Body of pancreas (tissue), 4 donors: ENCODE measurements at regions not wholly inside any gene's neighbourhood (a gene's known extent, or its start where the extent isn't known, plus 50 kb on each side); places are given as distances from the start of the nearest gene placed in this dataset.
"Not testable (repeated sequence)": the region's sequence is repeated elsewhere in the genome, so short reads cannot be mapped to it uniquely, and the experiment has no call there.

Source experiments
- ATAC-seq: fragments of 150-250 bp; one replicate; pipeline ENCODE4 v1.9.1; 2016
- DNase-seq, 4 donors: peaks; one replicate each; pipeline ENCODE4 v3.0.0-alpha.2; 2019
- H3K27ac ChIP-seq, 4 donors: fragments of 200-600 bp; sonication (generic); 1 replicate in 3 of 4; 2 replicates in 1 of 4; pipeline versions ENCODE4 v1.5.1 to v1.6.1; 2016 to 2019; ENCODE audit warnings: mild to moderate bottlenecking in 1 of 4, mixed read lengths in 1 of 4, moderate library complexity in 1 of 4
- H3K27me3 ChIP-seq, 2 donors: fragments of 200-600 bp; sonication (generic); one replicate each; pipeline ENCODE4 v1.6.0; 2016; ENCODE audit warnings: mild to moderate bottlenecking in 1 of 2
- H3K36me3 ChIP-seq, 2 donors: fragments of 200-600 bp; sonication (generic); replicated peaks in 1 of 2; 2 replicates each; pipeline ENCODE4 v1.5.1; 2016; ENCODE audit warnings: low read depth in 2 of 2; ENCODE audit not compliant: insufficient read depth in 1 of 2
- H3K4me1 ChIP-seq: fragments of 200-600 bp; sonication (generic); one replicate; pipeline ENCODE4 v1.6.0; 2016
- H3K4me3 ChIP-seq, 2 donors: fragments of 200-600 bp; sonication (generic); 1 replicate in 1 of 2; 2 replicates in 1 of 2; pipeline ENCODE4 v1.5.1; 2016 to 2019
- H3K9me3 ChIP-seq, 3 donors: fragments of 200-600 bp; sonication (generic); 1 replicate in 2 of 3; 2 replicates in 1 of 3; pipeline ENCODE4 v1.5.1; 2016
- POLR2A ChIP-seq, 3 donors: fragments of 450-650 bp; IDR thresholded peaks; one replicate each; pipeline ENCODE4 v1.6.1; 2016; ENCODE audit warnings: antibody characterized with exemption in 3 of 3, mild to moderate bottlenecking in 2 of 3
- WGBS, 2 donors: methylation state at CpG; one replicate each; pipeline ENCODE4 v1.1.5; 2017; 5-methylcytosine and 5-hydroxymethylcytosine counted together
- intact Hi-C: fragments of 100-400 bp; cut with DNase I; formaldehyde crosslinking; loops from one replicate; pipeline ENCODE4 v1.15.1; 2023
- TF ChIP-seq, protein P1 (sequence below), 7 experiments: fragments of 450-650 bp in 4 of 7; fragments of 200-600 bp in 3 of 7; sonication (generic) in 3 of 7; IDR thresholded peaks; one replicate each; pipeline ENCODE4 v1.5.1; 2016 to 2019; ENCODE audit warnings: antibody characterized with exemption in 7 of 7

DNA sequence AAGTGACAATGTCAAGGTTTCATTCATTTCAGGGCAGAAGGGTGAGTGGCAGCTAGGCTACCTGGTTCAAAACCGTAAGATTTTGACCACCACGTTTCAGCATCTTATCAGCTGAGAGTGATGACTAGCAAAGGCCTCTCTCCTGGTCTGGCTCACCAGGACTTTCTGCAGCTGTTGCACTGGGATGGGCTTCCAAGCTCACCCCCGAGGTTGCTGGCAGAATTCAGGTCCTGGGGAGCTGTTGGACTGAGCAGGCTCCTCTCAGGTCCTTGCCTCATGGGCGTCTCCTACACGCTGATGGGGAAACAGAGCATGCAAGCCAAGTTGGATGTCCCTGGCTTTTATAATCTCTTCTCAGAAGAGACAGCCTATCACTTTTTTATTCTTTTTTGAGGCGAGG, 88.8 kb upstream of the RNU6-1 start:
- ATAC-seq: no peak
- no peak overlapping the region for H3K27ac ChIP-seq
- no peaks in the 10 kb centered on the region for H3K27me3 ChIP-seq
- H3K36me3 ChIP-seq: no peaks in the 10 kb centered on the region
- DNase-seq: no peak
- TF ChIP-seq, protein P1, sequence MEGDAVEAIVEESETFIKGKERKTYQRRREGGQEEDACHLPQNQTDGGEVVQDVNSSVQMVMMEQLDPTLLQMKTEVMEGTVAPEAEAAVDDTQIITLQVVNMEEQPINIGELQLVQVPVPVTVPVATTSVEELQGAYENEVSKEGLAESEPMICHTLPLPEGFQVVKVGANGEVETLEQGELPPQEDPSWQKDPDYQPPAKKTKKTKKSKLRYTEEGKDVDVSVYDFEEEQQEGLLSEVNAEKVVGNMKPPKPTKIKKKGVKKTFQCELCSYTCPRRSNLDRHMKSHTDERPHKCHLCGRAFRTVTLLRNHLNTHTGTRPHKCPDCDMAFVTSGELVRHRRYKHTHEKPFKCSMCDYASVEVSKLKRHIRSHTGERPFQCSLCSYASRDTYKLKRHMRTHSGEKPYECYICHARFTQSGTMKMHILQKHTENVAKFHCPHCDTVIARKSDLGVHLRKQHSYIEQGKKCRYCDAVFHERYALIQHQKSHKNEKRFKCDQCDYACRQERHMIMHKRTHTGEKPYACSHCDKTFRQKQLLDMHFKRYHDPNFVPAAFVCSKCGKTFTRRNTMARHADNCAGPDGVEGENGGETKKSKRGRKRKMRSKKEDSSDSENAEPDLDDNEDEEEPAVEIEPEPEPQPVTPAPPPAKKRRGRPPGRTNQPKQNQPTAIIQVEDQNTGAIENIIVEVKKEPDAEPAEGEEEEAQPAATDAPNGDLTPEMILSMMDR (IDR thresholded peaks at IDR 0.05): no peak
- no peak for TF ChIP-seq POLR2A (IDR thresholded peaks at IDR 0.05)
- no peak overlapping the region for H3K4me3 ChIP-seq
- 72 to 81% methylated on average over 6 of the region's 6 CpGs for WGBS, 2 donors
- H3K4me1 ChIP-seq: peaks cover 21% of the 10 kb centered on the region
- no peaks in the 10 kb centered on the region for H3K9me3 ChIP-seq
- intact Hi-C loops: no loop called here

DNA sequence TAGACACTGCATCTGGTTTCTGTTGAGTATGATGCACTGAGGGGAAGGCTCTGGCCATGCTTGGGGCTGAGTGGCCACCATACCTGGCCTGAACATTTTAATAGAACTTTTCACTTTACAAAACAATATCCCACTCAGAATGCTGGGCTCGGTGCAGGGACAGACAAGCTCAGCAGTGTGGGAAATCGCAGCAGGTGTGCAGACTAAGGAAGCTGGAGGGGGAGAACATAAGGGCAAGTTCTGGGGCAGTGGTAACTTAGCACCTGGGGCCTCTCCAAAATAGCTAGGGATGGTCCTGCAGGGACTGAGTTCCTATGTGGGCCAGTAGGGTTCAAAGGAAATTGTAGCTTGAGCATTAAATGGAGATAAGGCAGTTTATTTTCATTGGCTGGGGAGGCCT, 90.9 kb upstream of the RNU6-1 start:
- DNase-seq: peak in 1 of 4 donors; percentile 50
- H3K27me3 ChIP-seq: no peaks in the 10 kb centered on the region
- H3K4me1 ChIP-seq: peaks cover 21% of the 10 kb centered on the region
- H3K27ac ChIP-seq: no peak overlapping the region
- 35 to 36% methylated on average over 2 of the region's 2 CpGs for WGBS, 2 donors
- no peak for ATAC-seq
- no peak for TF ChIP-seq POLR2A (IDR thresholded peaks at IDR 0.05)
- TF ChIP-seq, protein P1 (IDR thresholded peaks at IDR 0.05): no peak
- H3K36me3 ChIP-seq: no peaks in the 10 kb centered on the region
- intact Hi-C loops: no loop called here
- H3K9me3 ChIP-seq: no peaks in the 10 kb centered on the region
- H3K4me3 ChIP-seq: no peak overlapping the region

DNA sequence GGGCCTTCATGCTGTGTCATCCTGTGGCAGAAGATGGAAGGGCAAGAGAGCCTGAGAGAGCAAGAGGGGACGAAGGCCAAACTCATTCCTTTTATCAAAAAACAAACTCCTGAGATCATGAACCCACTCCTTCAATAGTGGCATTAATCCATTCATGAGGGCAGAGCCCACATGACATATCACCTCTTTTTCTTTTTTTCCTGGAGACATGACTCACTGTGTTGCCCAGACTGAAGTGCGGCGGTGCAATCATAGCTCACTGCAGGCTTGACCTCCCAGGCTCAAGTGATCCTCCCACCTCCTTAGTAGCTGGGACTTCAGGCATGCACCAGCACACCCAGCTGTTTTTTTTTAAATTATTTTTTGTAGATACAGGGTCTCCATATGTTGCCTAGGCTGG, 92.0 kb upstream of the RNU6-1 start:
- DNase-seq: no peak
- no peak for ATAC-seq
- no peaks in the 10 kb centered on the region for H3K36me3 ChIP-seq
- WGBS, 2 donors: 69 to 83% methylated on average over 3 of the region's 3 CpGs
- H3K4me1 ChIP-seq: peaks cover 21% of the 10 kb centered on the region
- H3K4me3 ChIP-seq: no peak overlapping the region
- TF ChIP-seq, protein P1 (IDR thresholded peaks at IDR 0.05): no peak
- TF ChIP-seq POLR2A (IDR thresholded peaks at IDR 0.05): no peak
- intact Hi-C loops: no loop called here
- no peaks in the 10 kb centered on the region for H3K27me3 ChIP-seq
- H3K9me3 ChIP-seq: no peaks in the 10 kb centered on the region
- no peak overlapping the region for H3K27ac ChIP-seq

DNA sequence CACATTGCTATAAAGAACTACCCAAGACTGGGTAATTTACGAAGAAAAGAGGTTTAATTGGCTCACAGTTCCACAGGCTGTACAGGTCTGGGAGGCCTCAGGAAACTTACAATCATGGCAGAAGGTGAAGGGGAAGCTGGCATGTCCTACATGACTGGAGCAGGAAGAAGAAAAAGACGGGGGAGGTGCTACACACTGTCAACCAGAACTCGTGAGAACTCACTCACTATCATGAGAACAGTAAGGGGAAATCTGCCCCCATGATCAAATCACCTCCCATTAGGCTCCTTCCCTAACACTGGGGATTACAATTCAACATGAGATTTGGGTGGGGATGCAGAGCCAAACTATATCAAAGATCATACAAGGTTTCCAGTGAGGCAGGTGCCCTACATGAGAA, 94.3 kb upstream of the RNU6-1 start:
- H3K4me3 ChIP-seq, H3K36me3 ChIP-seq, H3K27ac ChIP-seq, H3K4me1 ChIP-seq, H3K27me3 ChIP-seq, H3K9me3 ChIP-seq, ATAC-seq, intact Hi-C loops, DNase-seq: not testable (repeated sequence)
- WGBS, 2 donors: 93 to 94% methylated on average over 2 to 3 of the region's 3 CpGs

DNA sequence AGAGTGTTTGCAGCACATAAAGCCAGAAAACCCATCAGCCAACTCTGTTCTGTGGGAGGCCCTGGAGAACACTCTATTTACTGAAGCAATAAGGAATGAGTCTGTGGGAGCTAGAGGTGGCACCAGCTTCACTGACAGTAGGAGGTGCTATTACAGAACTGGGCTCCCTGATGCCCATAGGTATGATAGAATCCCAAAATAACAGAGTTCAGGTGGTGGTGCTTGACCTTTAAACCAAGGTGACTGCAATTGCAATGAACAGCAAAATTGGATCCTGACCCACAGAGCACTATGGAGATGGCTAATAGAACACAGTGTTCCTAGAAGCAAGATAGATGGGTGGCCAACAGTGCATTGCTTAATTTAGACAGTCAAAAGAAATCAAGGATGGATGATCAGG, 95.4 kb upstream of the RNU6-1 start:
- ATAC-seq (no peak), DNase-seq (no peak)
- Histone ChIP-seq H3K4me1 (peaks cover 9% of the 10 kb centered on the region), H3K4me3 (no peak overlapping the region), H3K36me3 (no peaks in the 10 kb centered on the region), H3K27ac (no peak overlapping the region), H3K9me3 (no peaks in the 10 kb centered on the region), H3K27me3 (no peaks in the 10 kb centered on the region)
- intact Hi-C loops: no loop called here
- TF ChIP-seq, protein P1 (IDR thresholded peaks at IDR 0.05): no peak
- no peak for TF ChIP-seq POLR2A (IDR thresholded peaks at IDR 0.05)
